ENCODE measurements at regions not wholly inside any gene's neighbourhood (a gene's known extent, or its start where the extent isn't known, plus 50 kb on each side); places are given as distances from the start of the nearest gene placed in this dataset.

GRCh38 chr6:66336176-66336575 lies 629.1 kb upstream of the EYS start:
- no peak for TF ChIP-seq CTCF (IDR thresholded peaks at IDR 0.05)
- TF ChIP-seq POLR2A (IDR thresholded peaks at IDR 0.05) = no peak
- no peak for TF ChIP-seq POLR2AphosphoS5 (IDR thresholded peaks at IDR 0.05; ENCODE audit: insufficient read depth in 1 of 2, low read depth in 1 of 2)

Measured in vagina (tissue), 2 donors.